ENCODE measurements at regions not wholly inside any gene's neighbourhood (a gene's known extent, or its start where the extent isn't known, plus 50 kb on each side); places are given as distances from the start of the nearest gene placed in this dataset.

DNA sequence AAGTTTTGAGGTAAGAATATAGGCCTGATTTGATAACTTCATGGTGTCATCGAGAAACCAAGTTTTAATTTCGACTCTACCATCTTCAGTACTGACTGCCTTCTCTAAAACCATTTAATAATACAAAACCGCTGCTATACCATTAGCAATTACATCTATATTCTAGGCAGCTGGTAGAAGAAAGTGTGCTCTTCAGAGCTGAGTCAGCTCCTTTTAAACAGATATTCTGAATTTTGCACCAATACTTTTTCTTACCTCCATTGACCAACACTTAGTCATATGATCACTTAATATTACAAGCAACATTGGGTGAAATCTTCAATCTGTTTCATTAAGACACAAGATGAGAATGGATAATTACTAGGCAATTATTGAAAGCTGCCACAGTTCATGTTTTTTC is 1667.8 kb downstream of the PCDH9 start:
- Mint-ChIP-seq H3K36me3 (no peaks in the 10 kb centered on the region), H3K27ac (no peak overlapping the region), H3K4me3 (no peak overlapping the region), H3K9me3 (peaks cover 7% of the 10 kb centered on the region), H3K27me3 (no peaks in the 10 kb centered on the region), H3K4me1 (ENCODE audit: low read depth in 2 of 2) (no peaks in the 10 kb centered on the region)
- DNase-seq (ENCODE audit: low spot score) (no peak), ATAC-seq (no peak)

DNA sequence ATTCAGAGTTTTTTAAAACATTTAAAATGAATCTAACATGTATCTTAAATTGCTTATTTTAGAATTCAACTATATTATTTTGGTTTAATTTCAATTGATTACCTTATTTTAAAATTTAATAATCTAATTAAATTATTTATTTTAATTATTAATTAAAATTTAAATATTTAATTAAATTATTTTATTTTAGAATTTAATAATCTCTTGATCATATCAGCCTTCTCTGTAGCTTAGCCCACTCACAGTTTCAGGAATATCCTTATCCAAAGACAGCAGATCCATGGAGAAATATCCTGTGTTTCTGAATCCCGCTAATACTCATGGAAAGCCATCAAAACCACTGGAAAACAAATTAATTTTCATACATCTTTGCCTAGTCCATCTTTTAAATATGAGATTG is 1669.2 kb downstream of the PCDH9 start:
- no peak for ATAC-seq
- Mint-ChIP-seq H3K4me1 (ENCODE audit: low read depth in 2 of 2) (no peaks in the 10 kb centered on the region), H3K36me3 (no peaks in the 10 kb centered on the region), H3K9me3 (peaks cover 7% of the 10 kb centered on the region), H3K27ac (no peak overlapping the region), H3K27me3 (no peaks in the 10 kb centered on the region), H3K4me3 (no peak overlapping the region)
- DNase-seq (ENCODE audit: low spot score), result no peak

DNA sequence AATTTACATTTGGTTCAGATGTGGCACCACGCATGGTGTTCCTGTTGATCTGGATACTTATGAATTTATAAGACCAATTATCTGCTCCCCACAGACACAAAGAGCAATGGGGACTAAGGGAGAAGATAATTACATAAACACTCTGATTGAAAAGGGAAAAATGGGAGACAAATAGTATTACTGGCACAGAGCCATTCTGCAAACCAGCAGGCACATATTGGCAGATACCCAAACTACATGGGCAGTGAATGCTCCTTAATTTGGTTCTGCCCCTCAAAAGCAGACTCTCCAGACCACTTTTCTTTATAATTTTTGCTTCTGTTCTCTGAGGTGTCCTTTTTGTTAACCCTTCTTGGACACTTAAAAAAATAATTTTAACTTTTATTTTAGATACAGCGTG is 1674.2 kb downstream of the PCDH9 start:
- no peak for ATAC-seq
- peaks cover 14% of the 10 kb centered on the region for H3K9me3 Mint-ChIP-seq
- H3K36me3 Mint-ChIP-seq, result no peaks in the 10 kb centered on the region
- no peak overlapping the region for H3K27ac Mint-ChIP-seq
- no peak for DNase-seq (ENCODE audit: low spot score)
- H3K27me3 Mint-ChIP-seq, result no peaks in the 10 kb centered on the region
- no peaks in the 10 kb centered on the region for H3K4me1 Mint-ChIP-seq (ENCODE audit: low read depth in 2 of 2)
- no peak overlapping the region for H3K4me3 Mint-ChIP-seq

DNA sequence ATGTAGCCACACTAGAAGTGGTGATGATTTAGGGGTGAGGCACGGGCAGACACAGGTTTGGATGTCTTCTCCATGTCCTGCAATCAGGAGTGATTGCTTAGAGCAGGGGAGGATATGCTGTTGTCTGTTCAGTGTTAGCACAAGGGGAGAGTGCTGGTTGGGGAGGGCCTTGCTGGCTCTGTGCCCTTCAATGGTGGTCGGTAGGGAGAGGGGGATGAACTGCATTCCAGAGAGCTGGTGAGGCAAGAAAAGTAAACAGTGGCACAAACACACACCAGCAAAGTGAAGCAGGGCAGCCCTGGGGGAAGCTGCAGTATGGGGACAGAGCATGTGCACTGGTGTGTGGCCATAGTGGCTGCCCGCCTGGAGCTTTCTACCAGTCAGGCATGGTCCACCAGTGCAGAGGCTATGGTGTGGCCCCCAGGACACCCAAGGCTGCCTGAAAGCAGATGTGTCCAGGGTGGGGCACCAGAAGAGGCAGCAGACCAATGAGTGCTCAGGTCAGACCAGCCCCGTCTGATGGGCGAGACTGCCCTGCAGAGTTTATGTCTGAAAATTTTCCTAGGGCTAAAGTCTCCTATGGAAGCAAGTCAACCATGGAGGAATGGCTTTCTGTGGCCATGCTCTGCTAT is 1676.9 kb downstream of the PCDH9 start:
- Mint-ChIP-seq H3K4me1 (ENCODE audit: low read depth in 2 of 2) (no peaks in the 10 kb centered on the region), H3K9me3 (peaks cover 21% of the 10 kb centered on the region), H3K27me3 (no peaks in the 10 kb centered on the region), H3K27ac (no peak overlapping the region), H3K36me3 (peaks cover 7% of the 10 kb centered on the region), H3K4me3 (no peak overlapping the region)
- DNase-seq (ENCODE audit: low spot score) (no peak), ATAC-seq (no peak)

DNA sequence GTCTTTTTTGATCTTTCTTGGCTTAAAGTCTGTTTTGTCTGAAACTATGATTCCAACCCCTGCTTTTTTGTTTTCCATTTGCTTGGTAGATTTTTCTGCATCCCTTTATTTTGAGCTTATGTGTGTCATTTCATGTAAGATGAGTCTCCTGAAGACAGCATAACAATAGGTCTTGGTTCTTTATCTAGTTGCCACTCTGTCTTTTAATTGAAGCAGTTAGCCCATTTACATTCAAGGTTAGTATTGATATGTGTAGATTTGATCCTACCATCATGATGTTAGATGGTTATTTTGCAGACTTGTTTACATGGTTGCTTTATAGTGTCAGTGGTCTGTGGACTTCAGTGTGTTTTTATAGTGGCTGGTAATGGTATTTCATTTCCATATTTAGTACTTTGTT is 1678.9 kb downstream of the PCDH9 start:
- H3K4me1 Mint-ChIP-seq (ENCODE audit: low read depth in 2 of 2), result no peaks in the 10 kb centered on the region
- peaks cover 7% of the 10 kb centered on the region for H3K36me3 Mint-ChIP-seq
- ATAC-seq (no peak), DNase-seq (ENCODE audit: low spot score) (no peak)
- H3K9me3 Mint-ChIP-seq, result peaks cover 22% of the 10 kb centered on the region
- H3K27ac Mint-ChIP-seq, result no peak overlapping the region
- no peaks in the 10 kb centered on the region for H3K27me3 Mint-ChIP-seq
- no peak overlapping the region for H3K4me3 Mint-ChIP-seq

DNA sequence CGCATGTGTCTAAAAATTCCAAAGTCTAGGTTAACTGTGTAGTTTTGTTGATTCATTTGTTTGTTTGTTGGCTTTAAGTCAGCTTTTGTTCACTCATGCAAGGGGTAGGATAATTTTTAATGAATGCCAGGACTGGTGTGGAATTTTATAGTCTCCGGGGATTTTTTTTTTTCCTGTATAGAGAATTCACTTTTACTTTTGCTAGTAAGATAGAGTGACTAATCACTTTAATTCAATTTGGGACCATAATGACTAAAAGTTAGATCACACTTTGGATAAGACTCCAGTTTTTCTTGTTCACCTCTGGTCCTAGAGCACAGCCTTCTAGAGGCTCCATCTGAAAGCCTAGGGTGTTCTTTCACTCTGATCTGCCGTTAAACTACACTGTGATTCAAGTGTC is 1690.0 kb downstream of the PCDH9 start:
- ATAC-seq, result no peak
- Mint-ChIP-seq H3K27ac (no peak overlapping the region), H3K4me1 (ENCODE audit: low read depth in 2 of 2) (no peaks in the 10 kb centered on the region), H3K27me3 (no peaks in the 10 kb centered on the region), H3K36me3 (no peaks in the 10 kb centered on the region), H3K9me3 (peaks cover 13% of the 10 kb centered on the region), H3K4me3 (no peak overlapping the region)
- no peak for DNase-seq (ENCODE audit: low spot score)

DNA sequence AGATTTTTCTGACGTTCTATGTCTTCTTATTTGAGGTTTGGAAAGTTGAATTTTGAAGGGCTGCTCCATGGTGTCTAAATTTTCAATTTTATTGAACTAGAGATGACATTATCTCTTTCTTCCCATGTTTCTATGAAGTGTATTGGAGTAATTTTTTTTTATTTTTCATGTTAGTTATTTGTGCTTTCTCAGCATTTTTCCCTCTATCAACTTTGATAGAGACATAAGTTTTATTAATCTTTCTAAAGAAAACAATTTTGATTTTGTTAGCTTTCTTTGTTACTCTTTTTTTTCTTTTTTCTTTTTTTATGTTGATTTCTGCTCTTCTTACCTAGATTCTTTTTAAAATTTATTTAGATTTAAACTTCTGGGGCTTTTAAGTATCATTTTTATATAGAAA is 1694.8 kb downstream of the PCDH9 start:
- H3K4me3 Mint-ChIP-seq, result no peak overlapping the region
- ATAC-seq (no peak), DNase-seq (ENCODE audit: low spot score) (no peak)
- no peaks in the 10 kb centered on the region for H3K27me3 Mint-ChIP-seq
- no peaks in the 10 kb centered on the region for H3K36me3 Mint-ChIP-seq
- no peak overlapping the region for H3K27ac Mint-ChIP-seq
- no peaks in the 10 kb centered on the region for H3K4me1 Mint-ChIP-seq (ENCODE audit: low read depth in 2 of 2)
- H3K9me3 Mint-ChIP-seq, result peaks cover 6% of the 10 kb centered on the region

DNA sequence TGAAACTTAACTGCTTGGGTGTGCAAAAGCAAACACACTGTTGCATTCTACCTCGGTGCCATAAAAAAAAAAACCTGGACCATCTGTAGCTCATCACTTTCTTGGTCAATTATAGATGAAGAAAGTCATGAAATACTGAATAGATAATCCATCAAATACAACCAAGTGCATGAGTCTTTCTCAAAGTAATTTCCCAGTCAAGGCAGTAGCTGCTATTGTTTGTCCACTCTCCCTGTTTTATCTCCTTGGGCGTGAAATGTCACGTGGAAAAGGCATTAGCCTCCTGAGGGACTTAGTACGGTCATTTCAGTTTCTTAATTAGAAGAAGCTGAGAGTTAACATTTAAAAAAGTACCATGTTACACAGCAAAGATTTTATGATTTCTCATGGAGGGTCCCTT is 1697.9 kb downstream of the PCDH9 start:
- Mint-ChIP-seq H3K4me1 (ENCODE audit: low read depth in 2 of 2) (no peaks in the 10 kb centered on the region), H3K9me3 (peaks cover 9% of the 10 kb centered on the region), H3K27ac (no peak overlapping the region), H3K36me3 (no peaks in the 10 kb centered on the region), H3K27me3 (no peaks in the 10 kb centered on the region), H3K4me3 (no peak overlapping the region)
- DNase-seq (ENCODE audit: low spot score) (no peak), ATAC-seq (no peak)

DNA sequence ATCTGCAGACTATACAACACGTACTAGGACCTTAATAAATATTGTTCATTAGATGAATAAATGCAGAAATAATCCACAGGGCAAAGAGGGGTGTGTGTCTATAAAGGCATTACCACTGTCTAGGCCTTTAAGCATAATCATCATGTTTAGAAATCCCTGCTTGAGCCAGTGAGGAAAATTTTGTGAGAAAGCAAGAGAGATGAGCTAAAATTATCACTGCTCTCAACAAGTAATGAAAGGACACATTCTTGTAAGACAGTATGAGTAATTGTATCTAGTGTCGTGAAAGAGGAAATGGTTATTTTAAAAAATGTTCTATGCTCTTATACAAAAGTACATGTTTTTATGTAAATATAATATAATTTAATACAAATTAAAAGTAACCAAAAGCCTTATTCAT is 1699.4 kb downstream of the PCDH9 start:
- Mint-ChIP-seq H3K27ac (no peak overlapping the region), H3K9me3 (peaks cover 13% of the 10 kb centered on the region), H3K36me3 (no peaks in the 10 kb centered on the region), H3K4me1 (ENCODE audit: low read depth in 2 of 2) (no peaks in the 10 kb centered on the region), H3K27me3 (no peaks in the 10 kb centered on the region), H3K4me3 (no peak overlapping the region)
- no peak for ATAC-seq
- no peak for DNase-seq (ENCODE audit: low spot score)

DNA sequence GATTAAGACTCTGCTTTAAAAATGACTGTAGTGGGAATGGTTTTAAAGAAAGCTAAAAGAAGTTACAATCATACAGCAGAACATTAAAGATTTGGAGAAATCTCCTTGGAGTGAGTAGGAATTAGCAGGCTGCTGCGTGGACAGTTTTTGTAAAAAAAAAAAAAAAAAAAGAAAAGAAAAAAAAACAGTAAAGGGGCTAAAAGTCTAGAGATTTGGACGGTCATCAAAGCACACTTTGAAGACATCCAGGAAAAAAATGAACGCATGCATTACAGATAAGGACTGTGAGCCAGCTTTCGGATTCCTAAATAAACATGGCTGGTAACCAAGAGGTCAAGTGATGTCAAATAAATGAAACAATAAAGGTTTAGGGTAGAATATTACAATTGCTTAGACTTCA is 1700.6 kb downstream of the PCDH9 start:
- DNase-seq (ENCODE audit: low spot score) (no peak), ATAC-seq (no peak)
- peaks cover 13% of the 10 kb centered on the region for H3K9me3 Mint-ChIP-seq
- no peaks in the 10 kb centered on the region for H3K27me3 Mint-ChIP-seq
- H3K36me3 Mint-ChIP-seq, result no peaks in the 10 kb centered on the region
- no peak overlapping the region for H3K27ac Mint-ChIP-seq
- no peak overlapping the region for H3K4me3 Mint-ChIP-seq
- H3K4me1 Mint-ChIP-seq (ENCODE audit: low read depth in 2 of 2), result no peaks in the 10 kb centered on the region

DNA sequence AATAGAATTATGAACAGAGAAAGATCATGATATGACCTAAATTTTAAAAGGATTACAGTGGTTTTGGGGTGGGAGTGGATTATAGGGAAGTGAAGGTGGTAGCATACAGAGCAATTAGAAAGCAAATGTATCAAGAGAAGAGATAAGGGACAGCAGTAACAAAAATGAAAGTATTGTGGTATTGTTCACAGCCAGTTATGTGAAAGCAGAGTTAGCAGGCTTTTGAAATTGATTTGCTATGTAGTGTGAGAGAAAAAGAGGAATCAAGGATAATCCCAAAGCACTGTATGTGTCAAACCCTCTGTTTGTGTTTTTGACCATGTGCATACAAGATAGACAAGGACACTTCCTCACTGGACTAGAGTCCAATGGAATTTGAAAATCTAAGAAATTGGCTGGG is 1721.4 kb downstream of the PCDH9 start:
- DNase-seq (ENCODE audit: low spot score), result no peak
- H3K4me1 Mint-ChIP-seq (ENCODE audit: low read depth in 2 of 2), result no peaks in the 10 kb centered on the region
- peaks cover 4% of the 10 kb centered on the region for H3K9me3 Mint-ChIP-seq
- no peak for ATAC-seq
- no peak overlapping the region for H3K27ac Mint-ChIP-seq
- H3K27me3 Mint-ChIP-seq, result no peaks in the 10 kb centered on the region
- H3K4me3 Mint-ChIP-seq, result no peak overlapping the region
- peaks cover 4% of the 10 kb centered on the region for H3K36me3 Mint-ChIP-seq

DNA sequence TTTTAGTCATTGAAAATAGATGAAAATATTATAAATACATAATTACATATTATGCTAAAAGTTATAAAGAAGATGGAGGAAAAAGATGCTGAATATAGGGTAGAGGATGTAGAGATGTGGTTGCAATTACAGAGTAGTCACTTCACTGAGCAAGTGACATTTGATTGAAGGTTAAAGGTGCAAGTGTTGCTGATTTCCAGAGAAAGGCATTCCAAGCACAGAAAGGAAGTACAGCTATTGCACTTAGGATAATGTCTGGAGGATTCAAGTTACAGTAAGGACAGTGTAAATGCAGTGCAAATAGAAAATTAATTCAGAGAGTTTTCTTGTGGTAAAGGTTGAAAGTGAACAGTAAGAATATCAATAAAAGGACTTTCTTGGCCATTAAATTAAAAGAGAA is 1721.8 kb downstream of the PCDH9 start:
- Mint-ChIP-seq H3K4me3 (no peak overlapping the region), H3K9me3 (peaks cover 3% of the 10 kb centered on the region), H3K27me3 (no peaks in the 10 kb centered on the region), H3K36me3 (peaks cover 4% of the 10 kb centered on the region), H3K4me1 (ENCODE audit: low read depth in 2 of 2) (no peaks in the 10 kb centered on the region), H3K27ac (no peak overlapping the region)
- DNase-seq (ENCODE audit: low spot score) (no peak), ATAC-seq (no peak)

DNA sequence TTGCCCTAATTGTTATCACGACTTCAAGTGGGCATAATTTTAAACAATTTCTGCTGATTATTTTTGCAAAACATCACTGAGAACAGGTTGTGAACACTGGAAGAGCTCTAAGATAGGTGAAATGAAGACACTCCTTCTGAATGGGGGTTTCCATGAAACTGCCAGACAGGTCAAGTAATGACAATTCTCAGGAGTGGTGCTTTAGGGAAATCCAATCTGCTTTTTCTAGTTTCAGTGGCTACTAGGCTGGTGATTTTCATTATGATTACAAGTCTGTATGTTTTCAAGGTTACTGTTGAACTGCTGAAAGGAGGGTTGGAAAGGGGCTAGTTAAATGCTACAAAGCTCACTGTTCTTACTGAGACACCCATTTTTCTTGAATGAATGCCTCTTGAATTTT is 1724.2 kb downstream of the PCDH9 start:
- ATAC-seq (no peak), DNase-seq (ENCODE audit: low spot score) (no peak)
- H3K9me3 Mint-ChIP-seq, result no peaks in the 10 kb centered on the region
- no peaks in the 10 kb centered on the region for H3K4me1 Mint-ChIP-seq (ENCODE audit: low read depth in 2 of 2)
- no peaks in the 10 kb centered on the region for H3K27me3 Mint-ChIP-seq
- H3K4me3 Mint-ChIP-seq, result no peak overlapping the region
- no peak overlapping the region for H3K27ac Mint-ChIP-seq
- peaks cover 4% of the 10 kb centered on the region for H3K36me3 Mint-ChIP-seq

DNA sequence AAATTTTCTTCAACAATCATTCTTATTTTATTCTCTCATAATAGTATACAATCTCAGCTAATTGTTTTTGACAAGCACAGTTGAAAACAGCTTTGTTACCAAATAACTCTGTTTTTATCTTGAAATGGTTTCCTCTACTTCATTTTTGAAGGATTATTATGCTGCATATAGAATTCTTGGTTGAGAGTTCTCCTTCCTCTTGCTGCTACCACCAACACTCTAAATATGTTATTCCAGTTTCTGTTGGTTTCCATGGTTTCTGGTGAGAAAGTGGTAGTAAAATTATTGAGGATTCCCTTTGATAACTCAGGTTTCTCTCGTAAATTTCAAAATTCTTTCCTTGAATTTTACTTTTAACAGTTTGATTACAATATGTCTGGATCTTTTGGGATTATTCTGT is 1725.9 kb downstream of the PCDH9 start:
- ATAC-seq (no peak), DNase-seq (ENCODE audit: low spot score) (no peak)
- Mint-ChIP-seq H3K36me3 (peaks cover 4% of the 10 kb centered on the region), H3K4me3 (no peak overlapping the region), H3K27ac (no peak overlapping the region), H3K9me3 (no peaks in the 10 kb centered on the region), H3K4me1 (ENCODE audit: low read depth in 2 of 2) (no peaks in the 10 kb centered on the region), H3K27me3 (no peaks in the 10 kb centered on the region)

DNA sequence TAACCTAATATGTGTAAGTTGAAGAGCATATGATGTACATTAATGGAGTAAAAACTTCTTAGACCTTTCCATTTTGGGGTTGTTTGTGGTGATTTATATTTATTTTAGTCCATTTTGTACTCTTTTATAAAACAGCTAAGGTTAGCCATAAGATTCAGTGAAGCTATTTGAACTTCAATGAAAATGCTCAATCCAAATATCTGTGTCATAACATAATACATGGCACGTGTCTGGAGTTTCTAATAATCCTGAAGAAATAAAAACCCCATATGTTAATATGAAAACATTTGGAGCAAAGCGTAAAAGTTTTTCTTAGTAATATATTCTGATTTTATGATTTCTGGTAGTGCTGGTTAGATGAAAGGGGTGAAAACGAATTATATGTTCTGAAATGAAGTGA is 1729.7 kb downstream of the PCDH9 start:
- H3K27ac Mint-ChIP-seq, result no peak overlapping the region
- H3K27me3 Mint-ChIP-seq, result no peaks in the 10 kb centered on the region
- H3K9me3 Mint-ChIP-seq, result peaks cover 2% of the 10 kb centered on the region
- H3K36me3 Mint-ChIP-seq, result peaks cover 4% of the 10 kb centered on the region
- H3K4me3 Mint-ChIP-seq, result no peak overlapping the region
- no peak for ATAC-seq
- no peaks in the 10 kb centered on the region for H3K4me1 Mint-ChIP-seq (ENCODE audit: low read depth in 2 of 2)
- DNase-seq (ENCODE audit: low spot score), result no peak

Measured in natural killer cell treated with Interleukin-12 subunit alpha and Interleukin-12 subunit beta and Interleukin-15 and Interleukin-18, amount 100 ng/mL, for 72 hours (primary cell).